BE2C (cell line): ENCODE measurements at regions not wholly inside any gene's neighbourhood (a gene's known extent, or its start where the extent isn't known, plus 50 kb on each side); places are given as distances from the start of the nearest gene placed in this dataset.

Experiments used
- DNase-seq: peaks from one replicate; pipeline ENCODE4 v3.0.0-alpha.2; 2020
- H3K27me3 ChIP-seq: fragments of 250-450 bp; sonication (Bioruptor Pico); 2 replicates; pipeline ENCODE4 v1.5.1; 2020; ENCODE audit warnings: mild to moderate bottlenecking
- H3K36me3 ChIP-seq: fragments of 250-450 bp; sonication (Bioruptor Pico); 2 replicates; pipeline ENCODE4 v1.5.1; 2020; ENCODE audit warnings: mild to moderate bottlenecking
- H3K4me1 ChIP-seq: fragments of 250-450 bp; sonication (Bioruptor Pico); 2 replicates; pipeline ENCODE4 v1.5.1; 2020
- H3K4me3 ChIP-seq: 2 replicates; pipeline ENCODE4 v1.5.1; 2011; ENCODE audit warnings: low read depth, low read length
- H3K9me3 ChIP-seq: fragments of 250-450 bp; sonication (Bioruptor Pico); 2 replicates; pipeline ENCODE4 v1.5.1; 2020
- TF ChIP-seq, protein P1 (sequence below): IDR thresholded peaks from 2 replicates; pipeline ENCODE4 v1.5.1; 2012; ENCODE audit warnings: mild to moderate bottlenecking, low read depth, low read length

DNA sequence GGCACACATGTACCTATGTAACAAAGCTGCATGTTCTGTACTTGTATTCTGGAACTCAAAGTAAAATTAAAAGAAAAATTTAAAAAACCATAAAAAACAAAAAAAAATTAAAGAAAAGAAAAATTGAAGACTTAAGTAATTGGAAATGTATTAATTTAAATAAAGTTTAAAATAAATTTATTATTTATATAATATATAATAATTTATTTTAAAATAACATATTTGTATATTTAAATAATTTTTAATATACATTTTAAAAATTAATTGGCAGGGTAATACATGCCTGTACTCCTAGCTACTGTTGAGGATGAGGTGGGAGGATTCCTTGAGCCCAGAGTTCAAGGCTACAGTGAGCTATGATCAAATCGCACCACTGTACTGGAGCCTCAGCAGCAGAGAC is 1830.6 kb upstream of the CELF4 start:
- no peaks in the 10 kb centered on the region for H3K36me3 ChIP-seq
- no peaks in the 10 kb centered on the region for H3K9me3 ChIP-seq
- no peaks in the 10 kb centered on the region for H3K4me1 ChIP-seq
- DNase-seq = no peak
- TF ChIP-seq, protein P1, sequence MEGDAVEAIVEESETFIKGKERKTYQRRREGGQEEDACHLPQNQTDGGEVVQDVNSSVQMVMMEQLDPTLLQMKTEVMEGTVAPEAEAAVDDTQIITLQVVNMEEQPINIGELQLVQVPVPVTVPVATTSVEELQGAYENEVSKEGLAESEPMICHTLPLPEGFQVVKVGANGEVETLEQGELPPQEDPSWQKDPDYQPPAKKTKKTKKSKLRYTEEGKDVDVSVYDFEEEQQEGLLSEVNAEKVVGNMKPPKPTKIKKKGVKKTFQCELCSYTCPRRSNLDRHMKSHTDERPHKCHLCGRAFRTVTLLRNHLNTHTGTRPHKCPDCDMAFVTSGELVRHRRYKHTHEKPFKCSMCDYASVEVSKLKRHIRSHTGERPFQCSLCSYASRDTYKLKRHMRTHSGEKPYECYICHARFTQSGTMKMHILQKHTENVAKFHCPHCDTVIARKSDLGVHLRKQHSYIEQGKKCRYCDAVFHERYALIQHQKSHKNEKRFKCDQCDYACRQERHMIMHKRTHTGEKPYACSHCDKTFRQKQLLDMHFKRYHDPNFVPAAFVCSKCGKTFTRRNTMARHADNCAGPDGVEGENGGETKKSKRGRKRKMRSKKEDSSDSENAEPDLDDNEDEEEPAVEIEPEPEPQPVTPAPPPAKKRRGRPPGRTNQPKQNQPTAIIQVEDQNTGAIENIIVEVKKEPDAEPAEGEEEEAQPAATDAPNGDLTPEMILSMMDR = no peak
- H3K27me3 ChIP-seq = no peaks in the 10 kb centered on the region
- no peak overlapping the region for H3K4me3 ChIP-seq

DNA sequence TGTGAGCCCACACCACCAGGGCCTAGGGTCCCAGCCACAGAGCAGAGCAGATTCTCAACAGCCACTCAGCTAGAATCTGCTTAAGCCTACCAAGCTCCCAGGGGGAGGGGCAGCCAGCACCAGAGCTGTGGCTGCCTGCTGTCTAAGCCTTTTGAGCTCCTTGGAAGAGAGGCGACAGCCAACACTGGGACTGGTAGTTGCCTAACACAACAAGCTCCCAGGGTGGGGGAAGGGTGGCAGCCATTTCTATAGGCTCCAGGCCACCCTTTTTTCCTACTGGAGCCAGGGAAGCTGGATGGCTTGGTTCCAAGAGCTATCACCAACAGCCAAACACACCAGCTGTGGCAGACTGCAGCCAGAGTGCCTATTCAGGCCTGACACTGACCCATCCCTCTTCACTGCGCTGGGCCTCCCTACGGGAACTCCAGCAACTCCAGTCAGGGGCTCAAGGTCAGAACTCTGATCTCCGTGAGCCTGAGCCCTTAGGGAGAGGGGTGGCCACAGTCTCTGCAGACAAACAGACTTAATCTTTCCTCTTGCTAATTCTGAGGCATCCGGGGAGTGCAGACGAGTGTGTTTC is 1824.3 kb upstream of the CELF4 start:
- Histone ChIP-seq H3K4me3 (no peak overlapping the region), H3K27me3 (no peaks in the 10 kb centered on the region), H3K4me1 (no peaks in the 10 kb centered on the region), H3K9me3 (no peaks in the 10 kb centered on the region), H3K36me3 (no peaks in the 10 kb centered on the region)
- TF ChIP-seq, protein P1 = no peak
- no peak for DNase-seq

GRCh38 chr18:39380866-39381265 is 1815.3 kb upstream of the CELF4 start:
- no peak for DNase-seq
- Histone ChIP-seq H3K36me3 (no peaks in the 10 kb centered on the region), H3K4me3 (no peak overlapping the region), H3K27me3 (no peaks in the 10 kb centered on the region), H3K4me1 (no peaks in the 10 kb centered on the region), H3K9me3 (no peaks in the 10 kb centered on the region)
- TF ChIP-seq, protein P1 = no peak

- no peaks in the 10 kb centered on the region for H3K27me3 ChIP-seq
- H3K4me3 ChIP-seq = no peak overlapping the region
- TF ChIP-seq, protein P1 = no peak
- no peaks in the 10 kb centered on the region for H3K36me3 ChIP-seq
- no peaks in the 10 kb centered on the region for H3K4me1 ChIP-seq
- no peaks in the 10 kb centered on the region for H3K9me3 ChIP-seq
- DNase-seq = no peak
These were observed 1814.7 kb upstream of the CELF4 start for GRCh38 chr18:39380186-39380725.

GRCh38 chr18:39375066-39375465 is 1809.5 kb upstream of the CELF4 start:
- Histone ChIP-seq H3K4me3 (no peak overlapping the region), H3K36me3 (no peaks in the 10 kb centered on the region), H3K4me1 (no peaks in the 10 kb centered on the region), H3K9me3 (no peaks in the 10 kb centered on the region), H3K27me3 (no peaks in the 10 kb centered on the region)
- no peak for DNase-seq
- TF ChIP-seq, protein P1 = no peak

GRCh38 chr18:39371996-39372395 is 1806.4 kb upstream of the CELF4 start:
- Histone ChIP-seq H3K4me1 (no peaks in the 10 kb centered on the region), H3K27me3 (no peaks in the 10 kb centered on the region), H3K36me3 (no peaks in the 10 kb centered on the region), H3K9me3 (no peaks in the 10 kb centered on the region), H3K4me3 (no peak overlapping the region)
- DNase-seq = no peak
- TF ChIP-seq, protein P1 = no peak
